ENCODE measurements at regions not wholly inside any gene's neighbourhood (a gene's known extent, or its start where the extent isn't known, plus 50 kb on each side); places are given as distances from the start of the nearest gene placed in this dataset.

DNA sequence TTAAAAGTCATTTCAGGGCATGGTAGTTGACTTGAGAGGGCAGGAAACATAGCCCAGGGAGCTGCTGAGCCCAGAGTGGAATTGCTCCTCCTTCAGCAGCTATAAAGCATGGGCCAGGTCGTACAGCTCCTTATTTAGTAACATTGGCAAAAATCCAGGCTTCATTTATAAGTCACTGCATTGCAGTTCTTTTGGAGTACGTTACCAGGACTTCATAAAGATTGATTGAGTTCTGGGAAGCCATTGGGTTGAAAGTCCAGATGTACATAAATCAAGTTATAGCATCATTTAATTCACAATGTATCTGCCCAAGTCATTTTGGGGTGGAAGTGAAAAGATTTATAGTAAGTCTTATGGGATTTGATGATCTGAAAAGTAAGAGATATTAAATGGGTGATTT lies 53.0 kb upstream of the ANKEF1 start:
- DNase-seq (ENCODE audit: low spot score): no peak

GRCh38 chr20:9978397-9979004 lies 56.3 kb upstream of the ANKEF1 start:
- peak; percentile 60 for DNase-seq (ENCODE audit: low spot score)

DNA sequence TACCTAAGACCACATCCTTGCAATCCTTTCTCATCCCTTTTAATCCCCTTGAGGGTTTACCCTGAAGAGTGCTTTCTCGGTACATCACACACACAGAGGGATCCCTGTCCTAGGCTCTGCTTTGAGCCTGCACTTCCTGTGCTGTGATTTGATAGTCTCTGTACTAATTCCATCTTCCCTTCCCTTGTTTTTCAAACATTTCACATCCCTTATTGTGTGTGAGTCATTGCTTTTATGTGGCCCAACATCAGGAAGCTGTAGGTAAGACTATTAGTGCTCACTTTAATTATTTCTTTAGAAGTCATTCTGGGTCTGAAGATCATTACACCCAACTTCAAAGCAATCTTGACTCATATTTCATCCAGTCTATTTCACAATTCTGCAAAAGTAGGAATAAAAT lies 57.2 kb upstream of the ANKEF1 start:
- DNase-seq (ENCODE audit: low spot score): no peak

DNA sequence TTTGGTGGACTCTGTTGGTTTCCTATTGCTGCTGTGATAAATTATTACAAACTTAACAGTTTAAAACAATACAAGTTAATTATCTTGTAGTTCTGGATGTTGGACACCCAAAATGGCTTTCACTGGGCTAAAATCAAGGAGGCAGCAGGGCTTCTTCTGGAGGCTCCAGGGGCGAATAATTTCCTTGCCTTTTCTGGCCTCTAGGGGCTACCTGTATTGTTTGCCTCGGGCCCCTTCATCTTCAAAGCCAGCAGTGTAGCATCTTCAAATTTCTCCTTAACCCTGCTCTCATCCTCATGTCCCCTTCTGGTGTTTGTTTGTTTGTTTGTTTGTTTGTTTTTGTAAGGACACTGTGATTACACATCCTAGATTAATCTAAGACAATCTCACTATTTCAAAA lies 60.5 kb upstream of the ANKEF1 start:
- no peak for DNase-seq (ENCODE audit: low spot score)

DNA sequence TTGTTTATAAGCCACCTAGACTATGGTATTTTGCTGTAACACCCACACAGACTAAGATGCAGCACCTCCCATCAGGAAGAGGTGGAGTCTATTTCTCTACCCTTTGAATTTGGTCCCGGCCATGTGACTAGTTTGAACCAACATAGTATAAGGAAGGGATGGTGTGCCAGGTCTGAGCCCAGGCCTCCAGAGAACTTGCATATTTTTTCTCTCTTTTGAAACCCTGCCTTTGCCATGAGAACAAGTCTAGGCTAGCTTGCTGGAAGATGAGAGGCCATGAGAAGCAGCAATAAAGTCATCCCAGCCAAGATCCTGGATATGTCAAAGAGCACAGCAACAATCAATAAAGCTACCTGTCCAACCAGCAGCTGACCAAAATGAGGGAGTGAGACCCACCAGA lies 63.0 kb upstream of the ANKEF1 start:
- DNase-seq (ENCODE audit: low spot score): no peak

DNA sequence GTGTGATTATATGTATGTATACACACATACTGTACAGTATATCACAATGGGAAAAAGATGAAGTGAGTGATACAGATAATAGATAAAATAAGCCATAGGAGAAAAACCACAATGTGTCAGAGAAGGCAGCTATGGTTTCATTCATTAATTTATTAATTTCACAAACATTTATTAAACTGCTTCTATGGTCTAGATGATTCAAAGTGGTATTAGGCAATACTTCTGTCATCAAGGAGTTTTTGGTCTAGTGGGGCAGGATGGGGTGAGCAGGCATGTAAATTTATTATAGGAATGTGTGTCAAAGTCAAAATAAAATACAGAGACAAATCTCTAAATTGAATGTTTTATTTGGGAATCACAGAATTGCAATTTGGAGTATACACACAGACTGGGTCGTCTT lies 65.2 kb upstream of the ANKEF1 start:
- DNase-seq (ENCODE audit: low spot score): no peak

- DNase-seq (ENCODE audit: low spot score): no peak
These were observed 66.8 kb upstream of the ANKEF1 start for GRCh38 chr20:9968015-9968414.

DNA sequence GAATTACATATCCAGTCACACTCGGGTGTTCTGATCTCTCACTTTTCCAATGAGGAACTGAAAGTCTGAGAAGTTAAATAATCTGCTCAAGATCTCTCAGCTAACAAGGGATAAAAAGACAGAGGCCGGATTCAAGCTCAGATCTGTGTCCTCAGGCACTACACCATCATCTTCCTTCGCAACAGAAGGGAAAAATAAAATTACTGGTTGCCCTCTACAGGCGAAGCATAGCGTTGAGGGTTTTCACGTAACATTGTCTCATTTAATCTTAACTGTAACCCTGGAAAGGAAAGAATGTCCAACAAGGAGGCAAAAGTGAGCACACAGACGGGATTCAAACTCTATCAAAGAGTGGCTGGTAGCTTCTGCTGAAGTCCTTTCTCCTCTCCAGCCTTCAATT lies 67.8 kb upstream of the ANKEF1 start:
- DNase-seq (ENCODE audit: low spot score): no peak

DNA sequence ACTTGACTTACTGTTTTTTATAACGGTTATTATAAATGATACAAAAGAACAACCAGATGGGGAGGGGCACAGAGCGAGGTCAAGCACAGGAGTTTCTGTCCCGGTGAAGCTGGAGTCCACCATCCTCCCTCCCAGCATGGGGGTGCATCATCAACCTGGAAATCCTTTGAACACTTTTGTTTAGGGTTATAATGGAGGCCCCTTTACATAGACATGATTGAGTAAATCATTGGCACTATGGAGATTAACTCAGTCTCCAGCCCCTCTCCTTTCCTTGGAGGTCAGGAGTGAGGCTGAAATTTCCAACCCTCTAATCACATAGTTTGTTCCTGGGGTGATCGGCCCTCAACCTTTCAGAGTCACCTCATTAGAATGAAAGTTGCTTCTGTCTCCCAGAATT lies 71.8 kb upstream of the ANKEF1 start:
- no peak for DNase-seq (ENCODE audit: low spot score)

DNA sequence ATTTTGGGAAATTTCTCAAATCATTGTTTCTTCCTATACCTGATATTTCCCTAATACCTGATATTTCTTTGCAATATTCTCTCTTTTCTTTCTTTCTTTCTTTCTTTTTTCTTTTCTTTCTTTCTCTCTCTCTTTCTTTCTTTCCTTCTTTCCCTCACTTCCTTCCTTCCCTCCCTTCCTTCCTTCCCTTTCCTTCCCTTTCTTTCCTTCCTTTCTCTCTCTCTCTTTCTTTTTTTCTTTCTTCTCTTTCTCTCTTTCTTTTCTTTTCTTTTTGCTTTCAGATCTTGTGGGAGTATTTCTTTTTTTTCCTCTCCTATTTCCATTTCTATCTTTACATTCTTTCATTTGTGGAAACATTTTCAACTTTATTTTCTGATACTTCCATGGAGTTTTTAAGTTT lies 76.1 kb upstream of the ANKEF1 start:
- DNase-seq (ENCODE audit: low spot score): no peak

- no peak for DNase-seq (ENCODE audit: low spot score)
These were observed 79.1 kb upstream of the ANKEF1 start for GRCh38 chr20:9955646-9956045.

DNA sequence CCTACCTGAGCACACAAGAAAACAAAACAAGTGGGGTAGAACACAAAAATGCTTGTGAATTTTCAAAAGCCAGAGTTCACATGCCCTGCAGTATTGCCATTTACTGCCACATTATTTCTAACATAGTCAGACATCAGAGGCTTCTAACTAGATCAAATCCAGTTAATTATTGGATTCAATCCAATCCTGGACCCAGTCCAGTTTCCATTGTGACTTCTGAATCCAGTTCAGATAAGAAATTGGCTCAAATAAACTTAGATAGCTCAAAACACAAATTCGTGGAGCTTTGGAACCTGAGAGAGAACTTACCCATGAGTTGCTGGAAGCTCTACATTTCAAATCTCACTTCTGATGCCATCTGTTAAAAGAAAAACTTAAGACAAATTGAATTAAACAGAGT lies 85.2 kb upstream of the ANKEF1 start:
- DNase-seq (ENCODE audit: low spot score): peak; percentile 40

DNA sequence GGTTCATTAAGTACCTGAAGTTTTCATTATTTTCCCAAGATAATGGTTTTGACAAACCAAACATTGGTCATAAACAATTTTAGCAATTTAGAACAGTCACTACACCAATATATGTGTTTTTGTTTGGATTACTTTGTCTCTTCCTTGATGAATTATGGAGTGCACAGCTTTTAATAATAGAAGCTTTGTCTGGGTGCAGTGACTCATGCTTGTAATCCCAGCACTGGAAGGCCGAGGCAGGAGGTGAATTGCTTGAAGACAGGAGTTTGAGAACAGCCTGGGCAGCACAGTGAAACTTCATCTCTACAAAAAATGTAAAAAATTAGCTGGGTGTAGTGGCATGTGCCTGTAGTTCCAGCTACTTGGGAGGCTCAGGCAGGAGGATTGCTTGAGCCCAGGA lies 89.4 kb upstream of the ANKEF1 start:
- DNase-seq (ENCODE audit: low spot score): no peak

- DNase-seq (ENCODE audit: low spot score): no peak
These were observed 92.1 kb upstream of the ANKEF1 start for GRCh38 chr20:9942736-9943135.

DNA sequence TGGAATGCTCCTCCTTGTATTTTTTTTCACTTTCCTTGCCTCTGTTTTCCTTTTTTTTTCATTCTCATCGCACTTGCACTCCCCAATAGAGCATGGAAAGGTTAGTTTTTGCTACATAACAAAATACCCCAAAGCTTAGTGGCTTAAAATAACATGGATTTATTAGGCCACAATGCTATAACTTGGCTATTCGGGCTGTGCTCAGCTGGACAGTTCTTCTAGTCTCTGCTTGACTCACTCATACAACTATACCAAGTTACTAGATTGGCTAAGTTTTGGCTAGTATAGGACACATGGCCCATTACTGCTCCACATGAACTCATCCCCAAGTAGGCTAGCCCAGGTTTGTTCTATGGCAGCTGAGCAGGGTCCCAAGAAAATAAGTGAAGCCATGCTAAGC lies 94.5 kb upstream of the ANKEF1 start:
- DNase-seq (ENCODE audit: low spot score): no peak

DNA sequence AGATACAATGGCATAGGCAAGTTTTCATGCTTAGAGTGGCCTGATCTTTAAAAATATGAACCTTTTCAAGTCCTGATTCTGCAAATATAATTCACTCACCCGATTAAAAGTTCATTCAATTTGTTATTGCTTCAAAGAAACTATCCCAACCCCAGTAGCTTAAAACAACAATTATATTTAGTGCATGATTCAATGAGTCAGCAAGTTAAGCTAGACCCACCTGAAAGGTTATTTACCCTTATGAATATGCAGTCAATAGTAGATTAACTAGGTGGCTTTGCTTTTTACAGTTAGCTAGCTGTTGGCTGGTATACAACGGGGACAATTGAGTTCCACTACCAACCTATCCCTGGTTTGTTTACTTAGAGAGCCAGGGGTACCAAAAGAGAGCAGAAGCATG lies 95.6 kb upstream of the ANKEF1 start:
- DNase-seq (ENCODE audit: low spot score): no peak

- no peak for DNase-seq (ENCODE audit: low spot score)
These were observed 96.4 kb upstream of the PAK5 start for GRCh38 chr20:9935285-9935684.

GRCh38 chr20:9930142-9930541 lies 91.3 kb upstream of the PAK5 start:
- DNase-seq (ENCODE audit: low spot score): no peak

DNA sequence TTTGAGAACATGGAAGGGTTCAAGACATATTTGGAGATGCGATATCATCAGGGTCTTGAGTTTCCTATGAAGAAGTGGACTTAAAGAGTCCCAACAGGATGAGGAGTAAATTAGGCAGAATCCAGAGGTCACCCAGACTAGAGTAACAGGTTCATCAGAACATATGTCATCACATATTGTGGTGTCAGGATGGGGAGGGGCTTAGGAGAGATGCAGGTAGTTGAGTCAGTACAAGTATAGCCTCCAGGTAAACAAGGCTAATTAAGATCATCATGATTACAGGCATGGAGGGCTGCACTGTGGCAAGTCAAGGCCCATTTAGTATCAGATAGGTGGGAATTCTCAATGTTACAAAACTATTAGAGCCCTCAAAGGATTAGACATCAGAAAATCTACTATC lies 90.1 kb upstream of the PAK5 start:
- DNase-seq (ENCODE audit: low spot score): no peak

DNA sequence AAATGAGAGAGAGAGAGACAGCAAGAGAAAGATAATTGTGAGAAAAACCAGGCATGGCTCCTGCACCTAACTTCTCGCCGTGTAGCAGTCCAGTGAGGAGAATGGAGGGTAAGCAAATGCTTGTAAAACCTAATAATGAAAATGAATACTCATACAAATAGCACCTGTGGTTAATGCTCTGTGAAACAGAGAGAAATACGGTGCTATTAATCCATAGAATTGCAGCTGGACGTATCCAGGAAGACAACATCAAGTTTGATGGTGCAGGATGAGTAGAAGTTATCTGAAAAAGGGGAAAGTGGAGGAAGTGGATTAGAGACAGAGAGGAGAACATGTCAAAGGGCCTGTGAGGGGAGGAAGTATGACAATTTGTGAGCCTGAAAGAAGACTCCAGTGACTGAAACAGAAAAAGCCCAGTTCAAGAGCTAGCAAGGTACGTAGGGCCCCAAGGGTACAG lies 89.4 kb upstream of the PAK5 start:
- DNase-seq (ENCODE audit: low spot score): no peak

DNA sequence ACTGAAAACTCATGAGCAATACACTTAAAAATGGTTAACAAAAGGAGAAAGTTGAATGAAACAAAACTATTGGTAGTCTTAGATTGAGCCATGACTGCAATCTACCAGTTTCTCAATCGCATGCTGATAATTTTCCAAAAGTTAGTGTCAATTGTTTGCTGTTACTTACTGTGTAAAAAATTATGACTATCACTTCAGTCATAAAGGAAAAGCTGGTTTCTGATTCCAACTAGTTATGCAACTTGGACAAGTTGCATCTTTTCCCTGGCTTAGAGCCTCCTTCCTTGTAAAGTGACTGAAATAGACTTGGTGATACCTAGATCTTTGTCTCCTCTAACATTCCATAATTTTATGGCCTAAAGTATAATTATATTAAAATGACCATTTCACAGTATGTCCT lies 88.3 kb upstream of the PAK5 start:
- no peak for DNase-seq (ENCODE audit: low spot score)

GRCh38 chr20:9926476-9926875 lies 87.6 kb upstream of the PAK5 start:
- DNase-seq (ENCODE audit: low spot score): no peak

- DNase-seq (ENCODE audit: low spot score): no peak
These were observed 87.1 kb upstream of the PAK5 start for GRCh38 chr20:9926007-9926406.

- DNase-seq (ENCODE audit: low spot score): no peak
These were observed 84.8 kb upstream of the PAK5 start for GRCh38 chr20:9923648-9924047.

DNA sequence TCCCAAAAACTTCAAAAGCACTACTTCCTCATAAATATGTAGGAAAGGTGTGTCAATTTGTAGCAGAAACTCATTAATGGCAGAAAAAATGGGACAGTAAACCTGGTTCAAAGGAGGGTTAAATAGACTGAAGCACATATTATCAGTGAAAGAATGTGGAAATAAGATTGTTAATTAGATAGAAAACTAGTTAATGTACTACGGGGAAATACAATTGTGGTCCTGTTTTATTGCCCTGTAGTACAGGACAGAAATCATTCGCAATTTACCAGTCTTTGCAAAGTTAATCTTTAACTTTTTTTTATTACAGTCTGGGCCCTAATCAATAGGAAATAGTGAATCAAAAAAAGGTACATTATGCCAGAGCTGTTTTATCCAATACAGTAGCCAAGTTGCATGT lies 82.0 kb upstream of the PAK5 start:
- no peak for DNase-seq (ENCODE audit: low spot score)

Data from mucosa of gallbladder (tissue), 1 donor.